ENCODE measurements at regions not wholly inside any gene's neighbourhood (a gene's known extent, or its start where the extent isn't known, plus 50 kb on each side); places are given as distances from the start of the nearest gene placed in this dataset.

DNA sequence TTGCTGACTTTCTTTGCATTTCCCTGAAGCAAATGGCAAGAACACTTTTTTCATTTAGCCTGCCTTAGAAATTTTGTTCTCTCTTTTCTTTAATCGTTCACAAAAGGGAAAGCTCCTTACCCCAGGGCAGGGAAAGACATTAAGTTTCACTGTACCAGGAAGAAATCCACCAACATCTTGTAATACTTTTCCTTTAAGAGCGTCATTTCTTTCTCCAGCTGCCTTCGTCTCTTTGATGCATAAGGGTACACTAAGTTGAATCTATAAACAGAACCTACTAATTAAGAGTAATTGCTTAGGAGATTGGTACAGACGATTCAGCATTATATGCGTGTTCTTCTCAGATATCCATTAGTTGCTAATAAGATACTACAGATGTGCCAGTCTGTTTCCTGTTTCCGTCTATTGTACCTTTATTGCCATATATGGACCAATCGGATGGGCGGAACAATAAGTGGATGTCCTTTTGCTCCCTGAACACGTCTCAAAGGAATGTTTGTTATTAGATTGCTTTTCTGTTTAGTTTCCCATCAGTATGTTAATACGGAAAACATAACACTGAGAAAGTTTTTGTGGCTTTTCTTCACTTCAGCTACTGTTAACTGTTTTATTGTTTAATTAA, 276.7 kb upstream of the RARB start:
- ATAC-seq, result no peak

DNA sequence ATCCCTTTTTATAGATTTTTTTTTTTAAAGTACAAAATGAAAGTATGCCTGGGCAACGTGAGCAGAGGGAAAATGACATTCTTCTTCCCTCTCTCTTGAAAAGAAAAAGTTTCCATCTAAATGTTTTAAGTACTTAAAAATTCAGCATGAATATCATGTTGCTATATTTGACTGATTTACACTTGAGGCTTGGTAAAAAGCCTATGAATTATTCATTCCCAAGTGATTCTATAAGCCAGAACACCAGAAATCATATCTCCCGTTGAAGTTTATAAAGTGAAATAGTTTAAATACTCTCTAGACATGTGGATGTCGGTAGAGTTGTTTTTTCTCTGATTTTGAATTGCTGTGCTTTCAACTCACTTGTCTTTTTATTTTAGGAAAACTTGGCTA, 276.2 kb upstream of the RARB start:
- Mint-ChIP-seq H3K36me3 (no peaks in the 10 kb centered on the region), H3K9me3 (peaks cover 0 to 13% of the 10 kb centered on the region in 2 donors), H3K27ac (no peak overlapping the region)
- ATAC-seq (no peak), DNase-seq (ENCODE audit: low spot score in 2 of 2) (no peak)

More for the DNA sequence above, 276.7 kb upstream of the RARB start:
- Mint-ChIP-seq H3K9me3 (peaks cover 0 to 13% of the 10 kb centered on the region in 2 donors), H3K36me3 (no peaks in the 10 kb centered on the region), H3K27ac (no peak overlapping the region)
- no peak for DNase-seq (ENCODE audit: low spot score in 2 of 2)

DNA sequence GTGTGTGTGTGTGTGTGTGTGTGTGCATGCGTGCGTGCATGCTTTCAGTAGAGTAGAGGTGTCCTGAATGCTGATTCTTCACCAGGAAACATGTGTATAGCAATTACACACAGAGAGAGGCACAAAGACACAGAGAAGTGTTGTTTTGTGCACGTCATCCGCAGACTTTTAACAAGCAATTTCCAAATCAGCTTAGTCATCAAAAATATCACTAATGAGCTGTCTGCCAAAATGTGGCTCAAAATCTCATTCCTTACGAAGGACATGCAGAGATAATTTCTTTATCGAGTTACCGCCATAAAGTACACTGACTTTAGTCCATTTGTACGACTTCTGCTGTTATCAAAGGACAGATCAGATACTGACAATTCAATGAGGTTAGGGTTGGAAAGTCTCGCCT, 274.9 kb upstream of the RARB start:
- H3K9me3 Mint-ChIP-seq, result peaks cover 0 to 20% of the 10 kb centered on the region in 2 donors

DNA sequence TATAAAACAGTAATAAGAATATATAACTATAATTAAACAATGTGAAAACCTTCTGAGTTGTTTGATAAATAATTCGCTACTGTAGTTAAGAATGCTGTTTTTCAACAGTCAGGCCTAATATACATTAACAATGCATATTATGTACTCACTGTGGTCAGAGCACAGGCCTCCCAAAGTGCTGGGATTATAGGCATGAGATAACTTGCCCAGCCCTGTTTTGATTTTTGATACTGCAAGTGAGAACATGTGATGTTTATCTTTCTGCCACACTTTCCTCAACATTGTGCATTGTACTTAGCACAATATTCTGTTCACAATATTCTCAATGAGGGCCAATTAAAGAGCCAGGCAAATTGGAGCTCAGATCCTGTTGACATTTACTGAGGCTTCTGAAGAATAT, 274.5 kb upstream of the RARB start:
- Mint-ChIP-seq H3K27ac (no peak overlapping the region), H3K36me3 (no peaks in the 10 kb centered on the region), H3K9me3 (peaks cover 0 to 24% of the 10 kb centered on the region in 2 donors)
- ATAC-seq (no peak), DNase-seq (ENCODE audit: low spot score in 2 of 2) (no peak)

More for the DNA sequence above, 274.9 kb upstream of the RARB start:
- ATAC-seq (no peak), DNase-seq (ENCODE audit: low spot score in 2 of 2) (no peak)
- no peak overlapping the region for H3K27ac Mint-ChIP-seq
- H3K36me3 Mint-ChIP-seq, result no peaks in the 10 kb centered on the region

DNA sequence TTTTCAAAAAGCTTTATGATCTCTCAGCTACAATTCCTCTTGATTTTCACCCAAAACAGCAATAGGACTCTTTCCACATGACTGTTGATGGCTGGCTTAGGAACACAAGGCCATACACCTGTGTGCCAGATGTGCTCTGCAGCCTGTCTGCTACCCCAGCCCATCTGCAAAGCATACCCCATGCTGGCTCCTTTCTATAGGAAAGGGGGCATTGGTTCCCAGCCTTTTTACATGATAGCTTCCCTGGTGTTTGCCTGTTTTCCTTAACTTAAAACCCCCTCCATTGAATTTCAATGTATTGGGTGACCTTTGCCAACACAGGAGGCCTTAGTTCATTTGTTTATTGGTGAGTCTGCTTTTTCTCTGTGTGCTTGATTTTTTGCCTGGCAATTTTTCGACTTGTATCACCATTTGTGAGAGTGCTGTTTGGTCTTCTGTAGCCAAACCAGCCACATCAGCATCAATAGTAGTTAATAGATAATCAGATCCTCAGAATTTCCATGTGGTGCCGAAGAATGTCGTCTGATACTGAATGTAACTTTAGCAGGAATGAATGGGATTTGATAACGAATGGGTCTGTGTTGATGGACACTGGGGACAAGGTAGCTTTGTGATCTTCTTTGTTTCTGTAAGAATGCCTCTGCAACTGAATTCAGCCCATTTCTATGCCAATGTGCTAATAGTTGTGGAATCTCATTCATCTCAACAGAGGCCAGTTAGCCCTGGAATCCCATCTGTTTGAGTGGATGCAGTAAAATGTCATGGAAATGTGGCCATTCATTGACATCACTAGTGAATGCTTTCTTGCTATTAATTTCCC, 272.2 kb upstream of the RARB start:
- Mint-ChIP-seq H3K27ac (no peak overlapping the region), H3K36me3 (no peaks in the 10 kb centered on the region), H3K9me3 (peaks cover 0 to 29% of the 10 kb centered on the region in 2 donors)
- no peak for ATAC-seq
- DNase-seq (ENCODE audit: low spot score in 2 of 2), result no peak

DNA sequence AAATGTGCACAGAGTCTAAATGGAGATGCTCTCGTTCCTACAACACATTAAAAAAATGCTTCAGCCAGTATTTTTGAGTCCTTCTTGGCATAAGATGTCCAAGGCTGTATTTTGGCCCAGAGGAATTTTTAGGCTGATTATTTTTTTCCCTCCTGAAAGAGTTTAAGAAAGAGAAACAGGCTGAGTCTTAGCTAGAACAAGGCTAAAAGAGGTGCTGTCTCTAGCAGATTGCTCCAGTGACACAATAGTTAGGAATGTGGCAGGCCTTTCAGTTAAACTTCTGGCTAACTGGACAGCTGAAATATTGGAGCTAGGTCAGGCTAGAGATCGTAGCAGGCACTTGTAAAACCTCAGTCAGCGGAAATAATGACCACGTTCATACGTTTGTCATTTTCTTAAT, 271.4 kb upstream of the RARB start:
- DNase-seq (ENCODE audit: low spot score in 2 of 2) (no peak), ATAC-seq (no peak)
- H3K27ac Mint-ChIP-seq, result no peak overlapping the region
- H3K36me3 Mint-ChIP-seq, result no peaks in the 10 kb centered on the region
- H3K9me3 Mint-ChIP-seq, result peaks cover 0 to 33% of the 10 kb centered on the region in 2 donors

DNA sequence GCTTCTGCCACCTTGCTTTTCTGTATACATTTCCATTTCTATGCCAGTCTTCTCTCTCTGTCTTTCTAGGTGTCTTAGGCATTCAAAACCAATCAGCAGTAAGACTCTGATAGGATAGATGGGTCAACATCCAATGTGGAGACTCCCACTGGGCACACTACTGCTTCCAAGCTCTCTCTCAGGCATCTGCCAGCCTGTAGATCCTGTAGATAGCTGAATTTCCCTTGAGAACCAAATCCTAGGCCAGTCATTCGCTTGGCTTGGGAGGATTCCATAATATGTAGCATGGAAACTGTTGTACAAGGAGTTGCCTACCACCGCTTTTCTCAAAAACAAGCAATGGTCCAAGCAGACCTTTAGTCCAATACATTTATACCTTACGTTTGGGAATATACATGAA, 262.8 kb upstream of the RARB start:
- no peak overlapping the region for H3K27ac Mint-ChIP-seq
- no peak for ATAC-seq
- no peaks in the 10 kb centered on the region for H3K36me3 Mint-ChIP-seq
- peaks cover 0 to 8% of the 10 kb centered on the region in 2 donors for H3K9me3 Mint-ChIP-seq
- DNase-seq (ENCODE audit: low spot score in 2 of 2), result no peak

DNA sequence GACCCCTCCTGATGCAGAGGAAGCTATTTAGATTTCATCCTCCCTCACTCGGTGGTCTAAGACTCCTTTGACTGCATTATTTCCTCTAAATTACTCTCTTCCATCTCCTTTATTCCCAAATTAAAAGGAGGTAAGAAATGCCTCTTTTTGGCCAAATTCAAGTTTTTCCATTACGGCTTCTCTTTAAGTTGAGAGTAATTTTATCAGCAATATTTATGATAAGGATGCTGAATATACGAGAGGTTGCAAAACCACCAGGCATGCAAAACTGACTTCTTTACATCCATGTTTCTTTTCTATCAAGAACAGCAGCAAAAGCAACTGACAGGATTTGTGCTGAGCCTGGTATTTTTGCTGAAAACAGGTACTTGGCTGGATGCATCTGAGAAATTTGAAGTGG, 262.0 kb upstream of the RARB start:
- no peak for ATAC-seq
- no peaks in the 10 kb centered on the region for H3K36me3 Mint-ChIP-seq
- no peak overlapping the region for H3K27ac Mint-ChIP-seq
- DNase-seq (ENCODE audit: low spot score in 2 of 2), result no peak
- H3K9me3 Mint-ChIP-seq, result peaks cover 0 to 8% of the 10 kb centered on the region in 2 donors

DNA sequence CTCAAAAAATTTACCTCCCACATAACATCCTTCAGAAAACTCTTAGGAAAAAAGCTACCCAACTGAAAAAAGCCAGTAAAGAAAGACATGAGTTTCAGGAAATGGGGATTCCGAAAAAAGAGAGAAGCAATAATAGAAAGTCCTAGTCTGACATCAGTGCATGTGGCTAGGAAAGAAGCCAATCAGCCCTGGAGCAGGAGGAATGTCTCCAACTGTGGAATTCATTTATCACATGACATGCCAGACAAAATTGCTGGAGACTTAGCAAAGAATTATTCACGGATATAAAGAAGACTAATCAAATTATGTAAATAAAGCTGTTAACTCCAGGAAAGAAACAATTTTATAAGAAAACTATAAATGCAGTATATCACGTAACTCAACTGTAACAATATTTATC, 258.9 kb upstream of the RARB start:
- Mint-ChIP-seq H3K9me3 (peaks cover 5 to 7% of the 10 kb centered on the region in 2 donors), H3K36me3 (no peaks in the 10 kb centered on the region), H3K27ac (no peak overlapping the region)
- DNase-seq (ENCODE audit: low spot score in 2 of 2), result no peak
- ATAC-seq, result no peak

DNA sequence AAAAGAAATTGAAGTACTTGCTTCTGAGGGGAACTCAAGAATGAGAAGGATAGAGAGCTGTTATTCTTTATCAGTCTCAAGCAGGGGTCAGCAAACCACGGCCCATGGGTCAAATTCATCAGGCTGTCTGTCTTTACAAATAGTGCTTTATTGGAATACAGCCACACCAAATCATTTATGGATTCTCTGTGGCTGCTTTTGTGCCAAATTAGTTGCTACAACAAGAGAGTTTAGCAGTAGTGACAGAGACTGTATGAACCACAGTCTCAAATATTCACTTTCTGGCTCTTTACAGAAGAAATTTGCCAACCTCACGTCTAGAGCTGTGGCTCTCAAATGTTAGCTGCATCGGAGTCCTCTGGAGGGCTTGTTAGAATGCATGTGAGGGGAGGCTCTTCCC, 258.0 kb upstream of the RARB start:
- Mint-ChIP-seq H3K9me3 (peaks cover 5 to 7% of the 10 kb centered on the region in 2 donors), H3K27ac (no peak overlapping the region), H3K36me3 (no peaks in the 10 kb centered on the region)
- ATAC-seq (no peak), DNase-seq (ENCODE audit: low spot score in 2 of 2) (no peak)

DNA sequence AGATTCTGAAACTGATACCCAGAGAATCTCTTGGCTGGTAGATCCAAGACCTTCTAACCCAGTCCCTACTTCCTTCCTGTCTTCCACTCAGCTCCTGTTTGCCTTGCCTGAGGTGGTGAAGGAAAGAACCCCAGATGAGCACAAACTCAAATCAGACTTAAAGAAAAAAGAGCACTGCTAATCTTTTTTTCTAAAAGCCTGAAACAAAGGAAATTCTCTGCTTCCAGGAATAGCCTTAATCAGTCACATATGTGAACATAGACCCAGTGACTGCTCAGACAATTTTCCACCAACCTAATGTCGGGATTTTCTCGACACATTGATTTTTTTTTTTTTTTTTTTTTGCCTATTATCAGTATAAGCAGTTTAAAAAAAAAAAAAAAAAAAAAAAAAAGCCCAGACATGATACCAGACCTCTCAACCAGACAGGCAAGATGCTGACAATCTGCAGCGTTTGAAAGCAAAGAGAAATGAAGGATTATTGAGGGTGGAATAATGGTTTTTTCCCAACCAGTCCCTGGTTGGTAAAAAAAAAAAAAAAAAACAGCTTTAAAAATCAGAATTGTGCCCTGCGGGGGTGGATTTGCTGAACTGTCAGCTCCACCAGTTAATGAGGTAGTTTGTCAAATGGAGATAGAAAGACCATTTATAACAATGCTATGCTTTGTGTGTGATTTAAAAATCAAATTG, 256.8 kb upstream of the RARB start:
- no peak for ATAC-seq
- Mint-ChIP-seq H3K27ac (no peak overlapping the region), H3K36me3 (no peaks in the 10 kb centered on the region)

DNA sequence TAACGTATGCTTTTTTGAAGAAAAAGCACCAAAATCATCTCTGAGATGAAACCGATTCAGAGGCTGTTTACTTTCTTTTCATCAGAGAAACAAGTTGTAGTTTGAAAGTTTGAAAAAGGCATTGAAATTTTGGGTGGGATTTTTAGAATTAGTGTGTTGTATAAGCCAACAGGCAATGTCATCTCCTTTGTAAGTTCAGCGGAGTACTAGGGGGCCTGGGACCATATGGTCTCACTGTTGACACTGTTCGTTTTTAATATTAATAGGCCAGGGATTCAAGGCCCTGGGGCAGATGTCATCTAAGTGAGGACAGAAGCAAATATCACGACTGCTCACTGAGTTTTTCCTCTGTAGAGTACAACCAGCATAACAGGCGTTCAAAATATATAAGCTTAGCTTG, 256.2 kb upstream of the RARB start:
- Mint-ChIP-seq H3K36me3 (no peaks in the 10 kb centered on the region), H3K9me3 (peaks cover 5 to 7% of the 10 kb centered on the region in 2 donors), H3K27ac (no peak overlapping the region)
- ATAC-seq (no peak), DNase-seq (ENCODE audit: low spot score in 2 of 2) (no peak)

More for the DNA sequence above, 256.8 kb upstream of the RARB start:
- no peak for DNase-seq (ENCODE audit: low spot score in 2 of 2)
- H3K9me3 Mint-ChIP-seq, result peaks cover 5 to 7% of the 10 kb centered on the region in 2 donors

DNA sequence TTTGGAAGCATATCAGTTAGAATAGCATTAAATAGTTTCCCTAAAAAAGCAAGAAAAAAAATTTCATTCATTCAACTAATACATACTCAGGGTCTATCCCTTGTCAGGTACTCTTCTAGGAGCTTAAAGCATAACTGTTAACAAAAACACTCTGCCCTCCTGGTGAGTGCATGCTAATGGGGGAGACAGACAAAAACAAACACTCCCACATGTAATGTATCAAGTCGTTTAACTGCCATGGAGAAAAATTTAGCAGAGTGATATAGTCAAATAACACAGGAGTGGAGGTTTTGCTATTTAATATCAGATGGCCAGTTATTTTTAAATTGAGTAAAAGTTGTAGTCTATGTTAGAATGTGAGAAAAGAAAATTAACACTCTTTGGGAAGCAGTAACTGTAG, 254.5 kb upstream of the RARB start:
- ATAC-seq (no peak), DNase-seq (ENCODE audit: low spot score in 2 of 2) (no peak)
- H3K27ac Mint-ChIP-seq, result no peak overlapping the region
- no peaks in the 10 kb centered on the region for H3K36me3 Mint-ChIP-seq
- H3K9me3 Mint-ChIP-seq, result peaks cover 3 to 5% of the 10 kb centered on the region in 2 donors

DNA sequence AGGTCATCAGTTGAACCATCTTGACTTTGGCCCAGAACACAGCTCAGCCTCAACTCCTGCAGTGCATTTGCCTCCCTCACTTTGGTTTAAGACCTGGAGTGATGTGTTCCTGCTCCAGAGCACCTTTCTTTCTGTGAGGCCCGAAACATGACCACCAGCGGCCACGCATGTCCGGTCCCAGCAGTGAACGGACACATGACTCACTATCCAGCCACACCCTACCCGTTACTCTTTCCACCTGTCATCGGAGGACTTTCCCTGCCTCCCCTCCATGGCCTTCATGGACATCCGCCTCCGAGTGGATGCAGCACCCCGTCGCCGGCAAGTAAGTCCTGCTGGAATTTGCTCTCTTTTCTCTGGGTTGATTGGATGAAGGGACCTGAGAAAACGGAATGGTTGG, 253.8 kb upstream of the RARB start:
- no peak for ATAC-seq
- H3K9me3 Mint-ChIP-seq, result peaks cover 3 to 5% of the 10 kb centered on the region in 2 donors
- no peaks in the 10 kb centered on the region for H3K36me3 Mint-ChIP-seq
- no peak for DNase-seq (ENCODE audit: low spot score in 2 of 2)
- H3K27ac Mint-ChIP-seq, result no peak overlapping the region

DNA sequence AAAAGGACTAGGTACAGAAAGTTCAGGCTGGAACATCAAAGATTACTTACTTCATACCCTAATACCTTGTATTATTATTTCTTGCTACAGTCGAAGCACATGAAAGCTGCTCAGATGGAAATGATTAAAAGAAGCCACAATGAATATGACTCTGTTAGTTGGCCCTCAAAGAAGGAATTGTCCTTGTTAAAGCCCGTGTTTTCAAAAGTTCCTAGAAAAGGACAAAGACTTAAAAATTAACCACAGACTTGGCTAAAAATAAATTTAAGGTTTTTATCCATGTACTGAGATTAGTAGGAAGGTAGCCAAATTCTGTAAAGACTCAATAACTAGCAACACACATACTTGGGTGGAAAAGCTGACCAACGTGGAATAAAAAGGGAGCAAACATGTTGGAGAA, 251.0 kb upstream of the RARB start:
- Mint-ChIP-seq H3K9me3 (peaks cover 7 to 9% of the 10 kb centered on the region in 2 donors), H3K36me3 (peaks cover 0 to 4% of the 10 kb centered on the region in 2 donors), H3K27ac (no peak overlapping the region)
- ATAC-seq, result no peak
- DNase-seq (ENCODE audit: low spot score in 2 of 2), result no peak

DNA sequence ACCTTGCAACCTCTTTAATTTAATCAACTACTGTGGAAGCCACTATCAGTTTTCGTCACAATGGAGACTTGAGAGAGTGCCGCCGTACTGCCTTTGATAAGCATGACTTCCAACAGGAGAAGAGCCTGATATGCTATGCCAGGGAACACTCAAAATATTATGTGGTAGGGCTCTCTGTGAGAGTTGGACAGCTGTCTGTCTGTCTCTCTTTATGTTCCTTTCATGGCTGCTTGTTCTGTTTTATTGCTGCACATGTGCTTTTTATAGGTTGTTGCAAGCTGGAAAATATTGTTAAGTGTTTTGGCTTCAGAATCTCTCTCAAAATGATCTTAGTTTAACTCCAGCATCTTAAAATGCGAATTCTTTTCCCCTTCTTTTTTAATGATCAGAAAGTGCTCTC, 249.4 kb upstream of the RARB start:
- Mint-ChIP-seq H3K36me3 (peaks cover 0 to 4% of the 10 kb centered on the region in 2 donors), H3K9me3 (peaks cover 6 to 8% of the 10 kb centered on the region in 2 donors), H3K27ac (no peak overlapping the region)
- no peak for ATAC-seq
- no peak for DNase-seq (ENCODE audit: low spot score in 2 of 2)

DNA sequence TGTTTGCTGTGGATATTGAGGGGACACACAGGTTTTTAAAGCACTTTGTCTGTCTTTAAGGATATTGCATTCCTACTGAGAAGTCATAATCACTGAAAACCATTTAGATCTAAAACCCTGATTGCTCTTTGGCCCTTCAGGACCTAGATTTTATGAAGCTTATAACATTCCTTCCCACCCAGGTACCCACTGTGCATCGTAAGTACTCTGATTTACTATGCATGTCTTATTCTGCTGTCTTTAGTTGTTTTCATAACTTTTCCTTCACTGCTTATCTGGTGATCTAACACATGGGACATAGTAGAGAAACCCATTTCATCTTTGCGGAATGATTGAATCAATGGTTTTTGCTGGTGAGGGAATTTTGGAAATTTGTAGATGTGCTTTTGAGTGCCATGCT, 247.0 kb upstream of the RARB start:
- ATAC-seq (no peak), DNase-seq (ENCODE audit: low spot score in 2 of 2) (no peak)
- Mint-ChIP-seq H3K9me3 (peaks cover 4% of the 10 kb centered on the region in 2 donors), H3K27ac (no peak overlapping the region), H3K36me3 (peaks cover 0 to 4% of the 10 kb centered on the region in 2 donors)
